ENCODE measurements at regions not wholly inside any gene's neighbourhood (a gene's known extent, or its start where the extent isn't known, plus 50 kb on each side); places are given as distances from the start of the nearest gene placed in this dataset.
A peak's percentile ranks its signal among the peaks of the same experiment; 100 is the strongest.

- no peak overlapping the region for H2AFZ ChIP-seq (ENCODE audit: low read depth, low read length)
- no peak overlapping the region for H3K23ac ChIP-seq (ENCODE audit: low read length in 2 of 2)
- H4K8ac ChIP-seq (ENCODE audit: low read length) = no peak overlapping the region
- no peak for DNase-seq
- no peak overlapping the region for H3K4ac ChIP-seq (ENCODE audit: low read depth in 1 of 2, low read length in 2 of 2)
- no peak overlapping the region for H3K18ac ChIP-seq (ENCODE audit: low read depth in 1 of 2, low read length in 2 of 2)
- H3K9ac ChIP-seq (ENCODE audit: low read length) = no peak overlapping the region
- H3K4me2 ChIP-seq (ENCODE audit: low read length, poor library complexity, severe bottlenecking) = no peak overlapping the region
- no peaks in the 10 kb centered on the region for H3K4me1 ChIP-seq (ENCODE audit: control insufficient read depth, insufficient read depth, low read depth, low read length)
- no peak overlapping the region for H2BK5ac ChIP-seq (ENCODE audit: low read depth, low read length, poor library complexity, severe bottlenecking)
- H3K9me3 ChIP-seq (ENCODE audit: control insufficient read depth, low read length) = no peaks in the 10 kb centered on the region
- H3K14ac ChIP-seq (ENCODE audit: low read length in 2 of 2) = no peak overlapping the region
- H2BK12ac ChIP-seq (ENCODE audit: low read length in 2 of 2) = no peak overlapping the region
- no peak overlapping the region for H2BK15ac ChIP-seq (ENCODE audit: low read depth, poor library complexity, severe bottlenecking)
- no peak overlapping the region for H3K4me3 ChIP-seq (ENCODE audit: insufficient read depth in 1 of 2, low read depth in 1 of 2, low read length in 2 of 2)
- H3K27me3 ChIP-seq (ENCODE audit: control insufficient read depth in 1 of 2, insufficient read depth in 1 of 2, low read length in 2 of 2) = peaks cover 0 to 14% of the 10 kb centered on the region in 2 experiments
- no peak overlapping the region for H3K27ac ChIP-seq (ENCODE audit: low read length, poor library complexity, severe bottlenecking)
- no peak overlapping the region for H2BK120ac ChIP-seq (ENCODE audit: low read depth, low read length)
- H3K79me1 ChIP-seq (replicated peaks; ENCODE audit: low read length, poor library complexity, severe bottlenecking) = no peaks in the 10 kb centered on the region
- 89% methylated on average over 1 of the region's 2 CpGs for WGBS
- no peak overlapping the region for H2AK5ac ChIP-seq (ENCODE audit: low read length, severe bottlenecking)
- H4K91ac ChIP-seq (ENCODE audit: low read length) = no peak overlapping the region
- H3K36me3 ChIP-seq (ENCODE audit: control insufficient read depth in 1 of 2, insufficient read depth in 2 of 2, low read depth in 1 of 2, low read length in 2 of 2) = no peaks in the 10 kb centered on the region
These were observed 91.7 kb upstream of the HPF1 start for GRCh38 chr4:169849456-169849855.

- Histone ChIP-seq H3K4me2 (ENCODE audit: low read length, poor library complexity, severe bottlenecking) (no peak overlapping the region), H2BK12ac (ENCODE audit: low read length in 2 of 2) (no peak overlapping the region), H3K4me3 (ENCODE audit: insufficient read depth in 1 of 2, low read depth in 1 of 2, low read length in 2 of 2) (no peak overlapping the region), H3K23ac (ENCODE audit: low read length in 2 of 2) (no peak overlapping the region), H3K9me3 (ENCODE audit: control insufficient read depth, low read length) (no peaks in the 10 kb centered on the region), H2AFZ (ENCODE audit: low read depth, low read length) (no peak overlapping the region), H3K4ac (ENCODE audit: low read depth in 1 of 2, low read length in 2 of 2) (no peak overlapping the region), H4K91ac (ENCODE audit: low read length) (no peak overlapping the region), H3K9ac (ENCODE audit: low read length) (no peak overlapping the region), H3K36me3 (ENCODE audit: control insufficient read depth in 1 of 2, insufficient read depth in 2 of 2, low read depth in 1 of 2, low read length in 2 of 2) (no peaks in the 10 kb centered on the region), H3K27ac (ENCODE audit: low read length, poor library complexity, severe bottlenecking) (no peak overlapping the region), H4K8ac (ENCODE audit: low read length) (no peak overlapping the region), H3K14ac (ENCODE audit: low read length in 2 of 2) (no peak overlapping the region), H2AK5ac (ENCODE audit: low read length, severe bottlenecking) (no peak overlapping the region), H3K79me1 (replicated peaks; ENCODE audit: low read length, poor library complexity, severe bottlenecking) (no peaks in the 10 kb centered on the region), H3K27me3 (ENCODE audit: control insufficient read depth in 1 of 2, insufficient read depth in 1 of 2, low read length in 2 of 2) (peaks cover 0 to 9% of the 10 kb centered on the region in 2 experiments), H2BK5ac (ENCODE audit: low read depth, low read length, poor library complexity, severe bottlenecking) (no peak overlapping the region), H3K18ac (ENCODE audit: low read depth in 1 of 2, low read length in 2 of 2) (no peak overlapping the region), H3K4me1 (ENCODE audit: control insufficient read depth, insufficient read depth, low read depth, low read length) (no peaks in the 10 kb centered on the region), H2BK120ac (ENCODE audit: low read depth, low read length) (no peak overlapping the region), H2BK15ac (ENCODE audit: low read depth, poor library complexity, severe bottlenecking) (peak overlapping the region; percentile 2)
- no peak for DNase-seq
- WGBS = 51% methylated on average over 4 of the region's 5 CpGs
These were observed 90.3 kb upstream of the HPF1 start for GRCh38 chr4:169848018-169848417.

- no peak overlapping the region for H3K18ac ChIP-seq (ENCODE audit: low read depth in 1 of 2, low read length in 2 of 2)
- H2BK5ac ChIP-seq (ENCODE audit: low read depth, low read length, poor library complexity, severe bottlenecking) = no peak overlapping the region
- H2BK15ac ChIP-seq (ENCODE audit: low read depth, poor library complexity, severe bottlenecking) = no peak overlapping the region
- no peak overlapping the region for H2AFZ ChIP-seq (ENCODE audit: low read depth, low read length)
- no peak overlapping the region for H2BK120ac ChIP-seq (ENCODE audit: low read depth, low read length)
- no peak overlapping the region for H4K91ac ChIP-seq (ENCODE audit: low read length)
- H3K14ac ChIP-seq (ENCODE audit: low read length in 2 of 2) = no peak overlapping the region
- no peaks in the 10 kb centered on the region for H3K9me3 ChIP-seq (ENCODE audit: control insufficient read depth, low read length)
- H4K8ac ChIP-seq (ENCODE audit: low read length) = no peak overlapping the region
- H2AK5ac ChIP-seq (ENCODE audit: low read length, severe bottlenecking) = no peak overlapping the region
- H3K9ac ChIP-seq (ENCODE audit: low read length) = no peak overlapping the region
- H2BK12ac ChIP-seq (ENCODE audit: low read length in 2 of 2) = no peak overlapping the region
- H3K27ac ChIP-seq (ENCODE audit: low read length, poor library complexity, severe bottlenecking) = no peak overlapping the region
- H3K79me1 ChIP-seq (replicated peaks; ENCODE audit: low read length, poor library complexity, severe bottlenecking) = no peaks in the 10 kb centered on the region
- no peak overlapping the region for H3K23ac ChIP-seq (ENCODE audit: low read length in 2 of 2)
- no peak overlapping the region for H3K4me2 ChIP-seq (ENCODE audit: low read length, poor library complexity, severe bottlenecking)
- no peak overlapping the region for H3K4me3 ChIP-seq (ENCODE audit: insufficient read depth in 1 of 2, low read depth in 1 of 2, low read length in 2 of 2)
- no peaks in the 10 kb centered on the region for H3K4me1 ChIP-seq (ENCODE audit: control insufficient read depth, insufficient read depth, low read depth, low read length)
- DNase-seq = no peak
- no peak overlapping the region for H3K4ac ChIP-seq (ENCODE audit: low read depth in 1 of 2, low read length in 2 of 2)
- WGBS = 56% methylated on average over 3 of the region's 3 CpGs
- no peaks in the 10 kb centered on the region for H3K36me3 ChIP-seq (ENCODE audit: control insufficient read depth in 1 of 2, insufficient read depth in 2 of 2, low read depth in 1 of 2, low read length in 2 of 2)
- peaks cover 0 to 9% of the 10 kb centered on the region in 2 experiments for H3K27me3 ChIP-seq (ENCODE audit: control insufficient read depth in 1 of 2, insufficient read depth in 1 of 2, low read length in 2 of 2)
These were observed 89.4 kb upstream of the HPF1 start for GRCh38 chr4:169847171-169847570.

- H3K4ac ChIP-seq (ENCODE audit: low read depth in 1 of 2, low read length in 2 of 2) = no peak overlapping the region
- no peak overlapping the region for H3K18ac ChIP-seq (ENCODE audit: low read depth in 1 of 2, low read length in 2 of 2)
- no peak overlapping the region for H3K4me2 ChIP-seq (ENCODE audit: low read length, poor library complexity, severe bottlenecking)
- no peak overlapping the region for H4K8ac ChIP-seq (ENCODE audit: low read length)
- H2BK120ac ChIP-seq (ENCODE audit: low read depth, low read length) = no peak overlapping the region
- no peak for DNase-seq
- H2BK12ac ChIP-seq (ENCODE audit: low read length in 2 of 2) = no peak overlapping the region
- H3K23ac ChIP-seq (ENCODE audit: low read length in 2 of 2) = no peak overlapping the region
- no peak overlapping the region for H3K27ac ChIP-seq (ENCODE audit: low read length, poor library complexity, severe bottlenecking)
- H2BK5ac ChIP-seq (ENCODE audit: low read depth, low read length, poor library complexity, severe bottlenecking) = no peak overlapping the region
- H3K4me3 ChIP-seq (ENCODE audit: insufficient read depth in 1 of 2, low read depth in 1 of 2, low read length in 2 of 2) = no peak overlapping the region
- no peak overlapping the region for H4K91ac ChIP-seq (ENCODE audit: low read length)
- no peak overlapping the region for H3K9ac ChIP-seq (ENCODE audit: low read length)
- no peak overlapping the region for H2AFZ ChIP-seq (ENCODE audit: low read depth, low read length)
- no peaks in the 10 kb centered on the region for H3K9me3 ChIP-seq (ENCODE audit: control insufficient read depth, low read length)
- WGBS = 60% methylated on average over 2 of the region's 2 CpGs
- H3K14ac ChIP-seq (ENCODE audit: low read length in 2 of 2) = no peak overlapping the region
- H2AK5ac ChIP-seq (ENCODE audit: low read length, severe bottlenecking) = no peak overlapping the region
- H3K27me3 ChIP-seq (ENCODE audit: control insufficient read depth in 1 of 2, insufficient read depth in 1 of 2, low read length in 2 of 2) = peaks cover 0 to 9% of the 10 kb centered on the region in 2 experiments
- no peaks in the 10 kb centered on the region for H3K36me3 ChIP-seq (ENCODE audit: control insufficient read depth in 1 of 2, insufficient read depth in 2 of 2, low read depth in 1 of 2, low read length in 2 of 2)
- no peaks in the 10 kb centered on the region for H3K79me1 ChIP-seq (replicated peaks; ENCODE audit: low read length, poor library complexity, severe bottlenecking)
- H2BK15ac ChIP-seq (ENCODE audit: low read depth, poor library complexity, severe bottlenecking) = no peak overlapping the region
- H3K4me1 ChIP-seq (ENCODE audit: control insufficient read depth, insufficient read depth, low read depth, low read length) = no peaks in the 10 kb centered on the region
These were observed 88.7 kb upstream of the HPF1 start for GRCh38 chr4:169846396-169846795.

Measured in mesenchymal stem cell (in vitro differentiated cells and primary cell).